Keratinocyte (primary cell): ENCODE measurements at regions not wholly inside any gene's neighbourhood (a gene's known extent, or its start where the extent isn't known, plus 50 kb on each side); places are given as distances from the start of the nearest gene placed in this dataset.

ENCODE experiments used
- DNase-seq: peaks from one replicate; pipeline ENCODE4 v3.0.0-alpha.2; 2011; ENCODE audit warnings: low read depth, missing footprints, low spot score
- FAIRE-seq: peaks from 2 replicates; lab custom pipeline; 2011; peaks lifted over from hg19 to GRCh38; lab: Jason Lieb, UNC
- H2AFZ ChIP-seq: 2 replicates; pipeline ENCODE4 v1.6.0; 2012; ENCODE audit warnings: low read length, control low read depth, inconsistent platforms; ENCODE audit not compliant: control insufficient read depth
- H3K27ac ChIP-seq: 2 replicates; pipeline ENCODE4 v1.5.1; 2011; ENCODE audit warnings: low read length; ENCODE audit not compliant: control insufficient read depth, insufficient read depth
- H3K27me3 ChIP-seq: 3 replicates; pipeline ENCODE4 v1.6.0; 2011; ENCODE audit warnings: low read length; ENCODE audit not compliant: control insufficient read depth, insufficient read depth; ENCODE audit errors: extremely low read depth
- H3K36me3 ChIP-seq, 2 experiments: 2 replicates in 1 of 2; 3 replicates in 1 of 2; pipeline ENCODE4 v1.5.1; 2011; ENCODE audit warnings: low read length in 2 of 2, mild to moderate bottlenecking in 1 of 2; ENCODE audit not compliant: control insufficient read depth in 2 of 2, insufficient read depth in 2 of 2; ENCODE audit errors: extremely low read depth in 1 of 2
- H3K4me1 ChIP-seq: 3 replicates; pipeline ENCODE4 v1.5.1; 2011; ENCODE audit warnings: low read length; ENCODE audit not compliant: control insufficient read depth, insufficient read depth; ENCODE audit errors: extremely low read depth
- H3K4me2 ChIP-seq: 3 replicates; pipeline ENCODE4 v1.6.0; 2011; ENCODE audit warnings: low read depth, low read length; ENCODE audit not compliant: control insufficient read depth, insufficient read depth; ENCODE audit errors: extremely low read depth
- H3K4me3 ChIP-seq, 3 experiments: fragments of 200-600 bp in 1 of 3; sonication (generic) in 1 of 3; 2 replicates in 2 of 3; 3 replicates in 1 of 3; pipeline ENCODE4 v1.5.1; 2011 to 2016; ENCODE audit warnings: low read length in 3 of 3, mild to moderate bottlenecking in 3 of 3, control low read depth in 2 of 3, inconsistent platforms in 1 of 3, low read depth in 1 of 3, mixed read lengths in 1 of 3, mixed run types in 1 of 3, moderate library complexity in 1 of 3; ENCODE audit not compliant: control insufficient read depth in 2 of 3, insufficient read depth in 2 of 3; ENCODE audit errors: extremely low read depth in 1 of 3
- H3K79me2 ChIP-seq: 2 replicates; pipeline ENCODE4 v1.6.0; 2012; ENCODE audit warnings: low read length; ENCODE audit not compliant: control insufficient read depth, insufficient read depth
- H3K9ac ChIP-seq: 3 replicates; pipeline ENCODE4 v1.6.0; 2011; ENCODE audit warnings: low read length; ENCODE audit not compliant: control insufficient read depth, insufficient read depth; ENCODE audit errors: extremely low read depth
- H3K9me1 ChIP-seq: 3 replicates; pipeline ENCODE4 v1.6.0; 2011; ENCODE audit warnings: low read length; ENCODE audit not compliant: control insufficient read depth, insufficient read depth; ENCODE audit errors: extremely low read depth
- H3K9me3 ChIP-seq: 2 replicates; pipeline ENCODE4 v1.5.1; 2012; ENCODE audit warnings: low read depth, low read length; ENCODE audit not compliant: control insufficient read depth
- H4K20me1 ChIP-seq: 3 replicates; pipeline ENCODE4 v1.6.0; 2011; ENCODE audit warnings: low read length; ENCODE audit not compliant: control insufficient read depth, insufficient read depth; ENCODE audit errors: extremely low read depth
- CTCF ChIP-seq, 3 experiments: IDR thresholded peaks in 1 of 3; conservative IDR thresholded peaks in 1 of 3; optimal IDR thresholded peaks in 1 of 3; 2 replicates in 2 of 3; 3 replicates in 1 of 3; pipeline versions ENCODE3 to v1.5.1; 2011; ENCODE audit warnings: low read length in 3 of 3, mild to moderate bottlenecking in 3 of 3, moderate library complexity in 2 of 3, control low read depth in 1 of 3, inconsistent platforms in 1 of 3; ENCODE audit not compliant: insufficient read depth in 2 of 3; ENCODE audit errors: extremely low read depth in 1 of 3
- EZH2 ChIP-seq: IDR thresholded peaks from one replicate; pipeline ENCODE4 v1.6.1; 2012; ENCODE audit warnings: inconsistent platforms, mild to moderate bottlenecking, low read length, moderate library complexity
- dilution Hi-C: fragments of 300-500 bp; cut with MboI; formaldehyde crosslinking; loops from one replicate; pipeline ENCODE4 v1.7.0; 2020; ENCODE audit warnings: low sequenced_read_pairs; ENCODE audit not compliant: extremely low pct_ligation_motif_present

- H3K36me3 ChIP-seq: no peaks in the 10 kb centered on the region
- H4K20me1 ChIP-seq: no peaks in the 10 kb centered on the region
- no peak overlapping the region for H3K4me2 ChIP-seq
- H3K4me1 ChIP-seq: no peaks in the 10 kb centered on the region
- H3K27ac ChIP-seq: no peak overlapping the region
- DNase-seq (no peak), FAIRE-seq (no peak)
- no peaks in the 10 kb centered on the region for H3K9me1 ChIP-seq
- H3K9ac ChIP-seq: no peak overlapping the region
- H3K4me3 ChIP-seq: no peak overlapping the region
- no peaks in the 10 kb centered on the region for H3K27me3 ChIP-seq
- peaks cover 2% of the 10 kb centered on the region for H3K9me3 ChIP-seq
- TF ChIP-seq EZH2 (no peak), CTCF (optimal IDR thresholded peaks at IDR 0.05 in 1 of 3, IDR thresholded peaks at IDR 0.05 in 1 of 3, conservative IDR thresholded peaks at IDR 0.05 in 1 of 3; ENCODE audit: extremely low read depth in 1 of 3, insufficient read depth in 2 of 3, low read length in 3 of 3) (no peak)
- dilution Hi-C loops: no loop called here
- no peaks in the 10 kb centered on the region for H3K79me2 ChIP-seq
- H2AFZ ChIP-seq: no peak overlapping the region
Measured at GRCh38 chr1:239061770-239062169, 324.6 kb upstream of the CHRM3 start.

- dilution Hi-C loops: no loop called here
- Histone ChIP-seq H3K9ac (no peak overlapping the region), H3K27me3 (no peaks in the 10 kb centered on the region), H4K20me1 (no peaks in the 10 kb centered on the region), H3K9me1 (no peaks in the 10 kb centered on the region), H2AFZ (no peak overlapping the region), H3K4me2 (no peak overlapping the region), H3K4me1 (no peaks in the 10 kb centered on the region), H3K79me2 (no peaks in the 10 kb centered on the region), H3K9me3 (peaks cover 2% of the 10 kb centered on the region), H3K4me3 (no peak overlapping the region), H3K27ac (no peak overlapping the region), H3K36me3 (no peaks in the 10 kb centered on the region)
- TF ChIP-seq EZH2 (no peak), CTCF (optimal IDR thresholded peaks at IDR 0.05 in 1 of 3, IDR thresholded peaks at IDR 0.05 in 1 of 3, conservative IDR thresholded peaks at IDR 0.05 in 1 of 3; ENCODE audit: extremely low read depth in 1 of 3, insufficient read depth in 2 of 3, low read length in 3 of 3) (no peak)
- FAIRE-seq (no peak), DNase-seq (no peak)
Measured at GRCh38 chr1:239058190-239058589, 328.2 kb upstream of the CHRM3 start.
